Osteoblast (primary cell): ENCODE measurements at regions not wholly inside any gene's neighbourhood (a gene's known extent, or its start where the extent isn't known, plus 50 kb on each side); places are given as distances from the start of the nearest gene placed in this dataset.

Experiments used
- DNase-seq: peaks from one replicate; pipeline ENCODE4 v3.0.0; 2011; ENCODE audit warnings: low spot score, mixed read lengths; ENCODE audit not compliant: insufficient read length; ENCODE audit errors: missing footprints
- H2AFZ ChIP-seq: 2 replicates; pipeline ENCODE4 v1.6.0; 2011; ENCODE audit warnings: mild to moderate bottlenecking, low read length
- H3K27ac ChIP-seq: 2 replicates; pipeline ENCODE4 v1.5.1; 2011; ENCODE audit warnings: mild to moderate bottlenecking, low read depth, low read length, moderate library complexity
- H3K27me3 ChIP-seq: 2 replicates; pipeline ENCODE4 v1.6.0; 2012; ENCODE audit warnings: mild to moderate bottlenecking, control low read depth, inconsistent platforms, low read length, moderate library complexity; ENCODE audit not compliant: insufficient read depth
- H3K36me3 ChIP-seq: 2 replicates; pipeline ENCODE4 v1.5.1; 2011; ENCODE audit warnings: mild to moderate bottlenecking, low read length, control low read depth, moderate library complexity; ENCODE audit not compliant: insufficient read depth
- H3K4me1 ChIP-seq: 2 replicates; pipeline ENCODE4 v1.5.1; 2011; ENCODE audit warnings: mild to moderate bottlenecking, low read length, control low read depth, moderate library complexity; ENCODE audit not compliant: insufficient read depth
- H3K4me2 ChIP-seq: 2 replicates; pipeline ENCODE4 v1.6.0; 2011; ENCODE audit warnings: mild to moderate bottlenecking, low read length; ENCODE audit not compliant: insufficient read depth
- H3K4me3 ChIP-seq: fragments of 200-600 bp; sonication (generic); 3 replicates; pipeline ENCODE4 v1.5.1; 2012; ENCODE audit warnings: mild to moderate bottlenecking, low read length, inconsistent platforms; ENCODE audit not compliant: insufficient read depth
- H3K79me2 ChIP-seq: 2 replicates; pipeline ENCODE4 v1.6.0; 2012; ENCODE audit warnings: mild to moderate bottlenecking, low read length, control low read depth, inconsistent platforms; ENCODE audit not compliant: insufficient read depth
- H3K9me3 ChIP-seq: 2 replicates; pipeline ENCODE4 v1.5.1; 2011; ENCODE audit warnings: low read depth, low read length, control low read depth
- H4K20me1 ChIP-seq: 2 replicates; pipeline ENCODE4 v1.6.0; 2012; ENCODE audit warnings: mild to moderate bottlenecking, low read length, control low read depth; ENCODE audit not compliant: insufficient read depth
- CTCF ChIP-seq: IDR thresholded peaks from 2 replicates; pipeline ENCODE4 v1.5.1; 2011; ENCODE audit warnings: mild to moderate bottlenecking, low read depth, low read length, moderate library complexity; ENCODE audit errors: extremely low read depth

DNA sequence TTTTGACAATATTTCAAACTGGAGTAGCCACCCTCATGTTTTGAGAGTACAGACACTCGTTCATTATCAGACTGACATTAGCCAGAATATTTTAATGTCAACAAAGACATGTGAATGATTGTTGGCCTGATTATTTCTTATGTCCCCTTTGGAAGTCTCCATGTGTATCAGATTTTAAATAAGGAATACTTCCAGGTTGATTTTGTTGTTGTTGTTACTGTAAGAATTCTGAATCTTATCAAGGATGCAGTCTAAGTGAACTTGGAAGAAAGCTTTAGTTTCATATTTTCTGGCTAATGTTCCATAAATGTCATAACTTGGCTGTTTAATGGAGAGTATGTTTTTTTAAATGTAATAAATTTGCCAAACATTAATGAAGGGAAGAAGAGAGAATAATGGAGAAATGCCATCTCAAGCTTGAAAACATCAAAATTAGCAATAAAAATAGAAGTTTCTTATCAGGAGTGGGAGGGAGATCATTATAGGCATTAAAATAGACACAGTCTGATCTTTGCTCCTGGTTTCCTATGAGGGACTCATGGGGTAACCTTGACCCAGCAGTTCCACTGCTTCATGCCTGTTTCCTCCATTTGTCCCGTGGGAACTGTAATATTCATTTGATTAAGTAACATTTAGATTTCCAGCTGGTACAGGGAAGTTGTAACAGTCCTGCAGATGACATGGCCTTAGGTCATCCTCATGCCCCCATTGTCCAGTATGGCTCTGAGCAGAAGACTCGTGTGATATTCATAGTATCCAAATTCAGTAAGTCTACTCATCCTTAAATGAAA is 122.4 kb upstream of the KIAA1217 start:
- H3K27ac ChIP-seq, result no peak overlapping the region
- H3K79me2 ChIP-seq, result no peaks in the 10 kb centered on the region
- TF ChIP-seq CTCF, result no peak
- no peak overlapping the region for H2AFZ ChIP-seq
- no peaks in the 10 kb centered on the region for H3K27me3 ChIP-seq
- no peak for DNase-seq
- no peaks in the 10 kb centered on the region for H3K36me3 ChIP-seq
- no peaks in the 10 kb centered on the region for H4K20me1 ChIP-seq
- H3K9me3 ChIP-seq, result peaks cover 2% of the 10 kb centered on the region
- no peak overlapping the region for H3K4me3 ChIP-seq
- H3K4me1 ChIP-seq, result no peaks in the 10 kb centered on the region
- H3K4me2 ChIP-seq, result no peak overlapping the region

DNA sequence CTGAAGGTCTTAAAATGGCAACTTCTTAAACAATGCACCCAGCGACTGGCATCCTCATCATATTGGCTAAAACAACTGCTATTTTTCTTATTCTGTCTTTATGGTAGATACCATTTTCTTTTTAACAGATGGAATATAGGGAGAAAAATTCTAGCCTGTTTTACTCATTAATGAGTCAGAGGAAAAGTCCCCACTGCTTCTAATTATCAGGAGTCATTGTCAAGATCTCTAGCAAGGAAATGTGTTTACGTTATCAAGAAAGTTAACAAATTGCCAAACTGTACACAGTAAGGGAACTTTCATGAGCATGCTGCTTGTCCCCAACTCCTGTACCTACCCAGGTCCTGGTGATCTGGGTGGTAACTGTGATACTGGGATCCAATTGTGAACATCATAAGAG is 117.7 kb upstream of the KIAA1217 start:
- Histone ChIP-seq H2AFZ (no peak overlapping the region), H3K27me3 (no peaks in the 10 kb centered on the region), H3K4me3 (no peak overlapping the region), H3K4me2 (no peak overlapping the region), H3K36me3 (no peaks in the 10 kb centered on the region), H3K79me2 (no peaks in the 10 kb centered on the region), H3K9me3 (no peaks in the 10 kb centered on the region), H4K20me1 (no peaks in the 10 kb centered on the region), H3K4me1 (no peaks in the 10 kb centered on the region), H3K27ac (no peak overlapping the region)
- no peak for TF ChIP-seq CTCF
- no peak for DNase-seq

DNA sequence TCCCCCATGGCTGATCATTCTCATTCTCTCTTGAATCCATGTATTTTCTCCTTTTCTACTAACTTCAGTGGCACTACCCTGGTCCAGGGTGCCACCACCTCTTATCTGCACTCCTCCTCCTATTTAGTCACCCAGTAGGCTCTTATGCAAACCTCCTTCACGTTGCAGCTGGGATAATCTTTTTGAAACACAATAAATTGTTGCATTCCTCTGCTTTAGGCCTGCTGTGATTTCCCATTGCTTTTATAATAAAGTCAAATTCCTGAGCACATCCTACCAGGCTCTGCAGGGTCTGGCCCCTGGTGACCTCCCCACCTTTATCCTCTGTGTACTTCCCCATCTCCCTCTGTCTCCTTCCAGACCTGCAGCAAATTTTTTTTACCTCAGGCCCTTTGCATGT is 112.7 kb upstream of the KIAA1217 start:
- DNase-seq, result no peak
- Histone ChIP-seq H3K27ac (no peak overlapping the region), H3K4me2 (no peak overlapping the region), H3K36me3 (no peaks in the 10 kb centered on the region), H3K27me3 (no peaks in the 10 kb centered on the region), H4K20me1 (no peaks in the 10 kb centered on the region), H3K9me3 (no peaks in the 10 kb centered on the region), H3K4me3 (no peak overlapping the region), H3K79me2 (no peaks in the 10 kb centered on the region), H2AFZ (no peak overlapping the region), H3K4me1 (no peaks in the 10 kb centered on the region)
- TF ChIP-seq CTCF, result no peak

- Histone ChIP-seq H4K20me1 (no peaks in the 10 kb centered on the region), H2AFZ (no peak overlapping the region), H3K4me2 (no peak overlapping the region), H3K36me3 (no peaks in the 10 kb centered on the region), H3K79me2 (no peaks in the 10 kb centered on the region), H3K27me3 (no peaks in the 10 kb centered on the region), H3K4me3 (no peak overlapping the region), H3K9me3 (no peaks in the 10 kb centered on the region), H3K27ac (no peak overlapping the region), H3K4me1 (no peaks in the 10 kb centered on the region)
- no peak for TF ChIP-seq CTCF
- DNase-seq, result no peak
Observed at GRCh38 chr10:24097751-24098207, 111.2 kb upstream of the KIAA1217 start.
